ENCODE measurements at regions not wholly inside any gene's neighbourhood (a gene's known extent, or its start where the extent isn't known, plus 50 kb on each side); places are given as distances from the start of the nearest gene placed in this dataset.
"Not testable (repeated sequence)": the region's sequence is repeated elsewhere in the genome, so short reads cannot be mapped to it uniquely, and the experiment has no call there.

- WGBS, 3 donors = 89 to 93% (median 91%) methylated on average over 10 of the region's 10 CpGs
- H3K36me3 ChIP-seq (ENCODE audit: insufficient read depth in 1 of 2, low read depth in 1 of 2) = no peaks in the 10 kb centered on the region
- DNase-seq (no peak), ATAC-seq (no peak)
- H3K9me3 ChIP-seq = no peaks in the 10 kb centered on the region
- no peak overlapping the region for H3K4me3 ChIP-seq
- no peak overlapping the region for H3K27ac ChIP-seq
- H3K4me1 ChIP-seq = no peaks in the 10 kb centered on the region
- H3K27me3 ChIP-seq (ENCODE audit: insufficient read depth in 3 of 3, low read length in 2 of 3) = no peaks in the 10 kb centered on the region
- TF ChIP-seq CTCF (IDR thresholded peaks at IDR 0.05) = no peak
- intact Hi-C loops (cut with DNase I) = no loop called here
Observed at GRCh38 chr6:15909290-15910070, 219.4 kb upstream of the MYLIP start.

GRCh38 chr6:15908871-15909270 is 220.0 kb upstream of the MYLIP start:
- DNase-seq (no peak), ATAC-seq (no peak)
- Histone ChIP-seq H3K27ac (no peak overlapping the region), H3K27me3 (ENCODE audit: insufficient read depth in 3 of 3, low read length in 2 of 3) (no peaks in the 10 kb centered on the region), H3K4me1 (no peaks in the 10 kb centered on the region), H3K36me3 (ENCODE audit: insufficient read depth in 1 of 2, low read depth in 1 of 2) (no peaks in the 10 kb centered on the region), H3K9me3 (no peaks in the 10 kb centered on the region), H3K4me3 (no peak overlapping the region)
- 85 to 89% (median 86%) methylated on average over 5 of the region's 5 CpGs for WGBS, 3 donors
- intact Hi-C loops (cut with DNase I) = no loop called here
- TF ChIP-seq CTCF (IDR thresholded peaks at IDR 0.05) = no peak

GRCh38 chr6:15907914-15908518 is 220.9 kb upstream of the MYLIP start:
- no peak for TF ChIP-seq CTCF (IDR thresholded peaks at IDR 0.05)
- DNase-seq (no peak), ATAC-seq (no peak)
- H3K4me1 ChIP-seq = no peaks in the 10 kb centered on the region
- H3K36me3 ChIP-seq (ENCODE audit: insufficient read depth in 1 of 2, low read depth in 1 of 2) = no peaks in the 10 kb centered on the region
- H3K27ac ChIP-seq = no peak overlapping the region
- 79 to 84% (median 83%) methylated on average over 11 of the region's 11 CpGs for WGBS, 3 donors
- intact Hi-C loops (cut with DNase I) = no loop called here
- peaks cover 3% of the 10 kb centered on the region for H3K9me3 ChIP-seq
- no peak overlapping the region for H3K4me3 ChIP-seq
- no peaks in the 10 kb centered on the region for H3K27me3 ChIP-seq (ENCODE audit: insufficient read depth in 3 of 3, low read length in 2 of 3)

- H3K4me3 ChIP-seq; H3K9me3 ChIP-seq; intact Hi-C loops (cut with DNase I); H3K36me3 ChIP-seq (ENCODE audit: insufficient read depth in 1 of 2, low read depth in 1 of 2); H3K27me3 ChIP-seq (ENCODE audit: insufficient read depth in 3 of 3, low read length in 2 of 3); H3K27ac ChIP-seq; H3K4me1 ChIP-seq; DNase-seq; ATAC-seq: not testable (repeated sequence)
- WGBS, 3 donors = 70 to 82% (median 75%) methylated on average over 7 of the region's 7 CpGs
Observed at GRCh38 chr6:15907220-15907913, 221.5 kb upstream of the MYLIP start.

- H3K9me3 ChIP-seq = peaks cover 4% of the 10 kb centered on the region
- no peak overlapping the region for H3K4me3 ChIP-seq
- H3K4me1 ChIP-seq = no peaks in the 10 kb centered on the region
- DNase-seq (no peak), ATAC-seq (no peak)
- no peak overlapping the region for H3K27ac ChIP-seq
- no peaks in the 10 kb centered on the region for H3K27me3 ChIP-seq (ENCODE audit: insufficient read depth in 3 of 3, low read length in 2 of 3)
- no peak for TF ChIP-seq CTCF (IDR thresholded peaks at IDR 0.05)
- intact Hi-C loops (cut with DNase I) = no loop called here
- 93 to 94% (median 94%) methylated on average over 10 of the region's 10 CpGs for WGBS, 3 donors
- H3K36me3 ChIP-seq (ENCODE audit: insufficient read depth in 1 of 2, low read depth in 1 of 2) = no peaks in the 10 kb centered on the region
Observed at GRCh38 chr6:15906420-15907016, 222.4 kb upstream of the MYLIP start.
